Calu3 (cell line): ENCODE measurements at regions not wholly inside any gene's neighbourhood (a gene's known extent, or its start where the extent isn't known, plus 50 kb on each side); places are given as distances from the start of the nearest gene placed in this dataset.

Experiments
- BruUV-seq: library from RNA; stranded (reverse); fragments of 400-500 nt; replicated peaks from 2 replicates; lab custom pipeline; 2021; lab: Mats Ljungman, UMichigan
- CTCF ChIA-PET: fragments of 300-600 bp; sonication (Branson Sonifier 250); formaldehyde crosslinking; loops from one replicate; lab custom pipeline; 2022; ENCODE audit warnings: antibody characterized with exemption; lab: Charles Lee
- DNase-seq: peaks from one replicate; pipeline ENCODE4 v3.0.0; 2022
- H3K27ac Mint-ChIP-seq: one replicate; pipeline ENCODE4 v1.8.0; 2022; ENCODE audit warnings: mixed read lengths; ENCODE audit not compliant: unreplicated experiment
- H3K27me3 Mint-ChIP-seq: one replicate; pipeline ENCODE4 v1.8.0; 2022; ENCODE audit warnings: mixed read lengths; ENCODE audit not compliant: unreplicated experiment
- H3K36me3 Mint-ChIP-seq: one replicate; pipeline ENCODE4 v1.8.0; 2022; ENCODE audit warnings: mild to moderate bottlenecking, moderate library complexity, mixed read lengths; ENCODE audit not compliant: insufficient read depth, unreplicated experiment
- H3K4me1 Mint-ChIP-seq: one replicate; pipeline ENCODE4 v1.8.0; 2022; ENCODE audit warnings: mild to moderate bottlenecking, low read depth, mixed read lengths; ENCODE audit not compliant: unreplicated experiment
- H3K4me3 Mint-ChIP-seq: one replicate; pipeline ENCODE4 v1.8.0; 2022; ENCODE audit warnings: mild to moderate bottlenecking, low read depth, moderate library complexity, mixed read lengths; ENCODE audit not compliant: unreplicated experiment
- H3K9me3 Mint-ChIP-seq: one replicate; pipeline ENCODE4 v1.8.0; 2022; ENCODE audit warnings: low read depth, mixed read lengths; ENCODE audit not compliant: unreplicated experiment
- CTCF ChIP-seq: fragments of 200-600 bp; IDR thresholded peaks from one replicate; pipeline ENCODE4 v1.8.0; 2022; ENCODE audit warnings: antibody characterized with exemption; ENCODE audit not compliant: unreplicated experiment
- intact Hi-C: fragments of 100-400 bp; cut with micrococcal nuclease; formaldehyde crosslinking; loops from one replicate; pipeline ENCODE4 v1.10.0; 2022; ENCODE audit not compliant: unreplicated experiment

DNA sequence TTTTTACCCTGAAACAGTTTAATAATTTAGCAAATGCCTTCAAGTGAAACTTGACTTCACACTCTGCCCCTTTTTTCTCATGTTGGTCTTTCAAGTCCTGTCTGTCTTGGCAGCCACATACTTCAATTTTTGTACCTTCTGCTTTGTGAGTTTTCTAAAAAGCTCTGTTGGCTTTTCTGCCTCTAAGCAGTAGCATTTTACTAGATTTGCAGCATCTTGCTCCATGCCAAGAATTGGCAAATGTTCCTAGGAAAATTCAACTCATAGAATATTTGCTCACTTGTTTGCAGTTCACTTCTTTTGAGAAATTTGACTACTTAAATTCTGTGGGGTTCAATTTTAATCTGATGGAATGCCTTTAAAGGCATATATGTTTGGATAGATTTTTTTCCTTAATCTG, 59.2 kb downstream of the FAM47A start:
- H3K4me3 Mint-ChIP-seq = no peak overlapping the region
- BruUV-seq = no TSS peak
- no peaks in the 10 kb centered on the region for H3K36me3 Mint-ChIP-seq

DNA sequence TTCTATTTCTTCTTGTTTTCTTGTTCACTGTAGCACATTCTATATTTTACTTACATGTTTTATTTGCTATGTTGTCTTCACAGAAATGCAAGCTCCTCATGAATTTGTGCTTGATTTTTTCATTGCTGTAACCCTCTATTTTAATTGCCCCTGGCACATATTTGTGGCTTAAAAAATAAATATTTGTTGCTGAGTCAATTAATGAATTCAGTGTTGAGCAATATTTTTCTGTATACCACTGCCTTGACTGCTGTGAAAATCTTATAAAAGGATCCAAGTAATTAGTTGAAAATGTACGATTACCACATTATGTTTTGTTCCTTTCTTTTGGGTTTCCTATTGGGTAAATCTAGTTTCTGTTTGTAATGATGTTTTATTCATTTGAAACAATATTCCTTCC, 68.5 kb downstream of the FAM47A start:
- no peak for DNase-seq
- TF ChIP-seq CTCF = no peak
- CTCF ChIA-PET = no interaction called here
- Mint-ChIP-seq H3K4me1 (no peaks in the 10 kb centered on the region), H3K9me3 (peaks cover 12% of the 10 kb centered on the region), H3K27me3 (no peaks in the 10 kb centered on the region), H3K36me3 (no peaks in the 10 kb centered on the region), H3K4me3 (no peak overlapping the region), H3K27ac (no peak overlapping the region)
- intact Hi-C loops = loop anchor here (10.0 kb wide), 1 partner anchor 59 kb away; no protein-coding TSS in a partner anchor
- BruUV-seq = no TSS peak

More for the DNA sequence above, 59.2 kb downstream of the FAM47A start:
- TF ChIP-seq CTCF = no peak
- no peak overlapping the region for H3K27ac Mint-ChIP-seq
- CTCF ChIA-PET = no interaction called here
- H3K9me3 Mint-ChIP-seq = peaks cover 2% of the 10 kb centered on the region
- intact Hi-C loops = no loop called here
- no peak for DNase-seq
- peaks cover 11% of the 10 kb centered on the region for H3K4me1 Mint-ChIP-seq
- no peaks in the 10 kb centered on the region for H3K27me3 Mint-ChIP-seq

GRCh38 chrX:34058005-34058404, 74.1 kb downstream of the FAM47A start:
- intact Hi-C loops = no loop called here
- no peaks in the 10 kb centered on the region for H3K27me3 Mint-ChIP-seq
- BruUV-seq = no TSS peak
- no peak overlapping the region for H3K4me3 Mint-ChIP-seq
- DNase-seq = no peak
- no peak overlapping the region for H3K27ac Mint-ChIP-seq
- no peaks in the 10 kb centered on the region for H3K36me3 Mint-ChIP-seq
- CTCF ChIA-PET = no interaction called here
- H3K9me3 Mint-ChIP-seq = peaks cover 5% of the 10 kb centered on the region
- TF ChIP-seq CTCF = no peak
- no peaks in the 10 kb centered on the region for H3K4me1 Mint-ChIP-seq

DNA sequence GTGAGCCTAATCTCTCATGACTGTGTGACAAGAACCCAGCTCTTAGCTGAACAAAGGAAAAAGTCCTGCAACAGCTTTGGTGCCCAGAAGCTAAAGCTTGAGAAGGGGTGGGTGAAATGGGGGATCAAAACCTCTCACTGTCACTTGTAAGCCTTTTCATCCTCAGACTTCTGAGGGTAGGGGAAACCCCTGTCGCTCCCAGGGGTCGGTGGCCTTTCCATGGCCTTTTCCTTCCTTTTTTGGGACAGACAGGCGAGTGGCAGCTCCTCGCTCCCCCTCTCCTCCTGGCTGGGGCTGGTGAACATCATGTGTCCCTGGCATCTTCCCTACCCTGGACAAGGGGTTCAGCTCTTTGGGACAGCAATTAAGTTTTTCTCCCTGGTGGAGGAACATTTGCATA, 78.2 kb downstream of the FAM47A start:
- Mint-ChIP-seq H3K9me3 (peaks cover 2% of the 10 kb centered on the region), H3K4me3 (no peak overlapping the region), H3K27me3 (no peaks in the 10 kb centered on the region), H3K36me3 (no peaks in the 10 kb centered on the region), H3K27ac (no peak overlapping the region), H3K4me1 (no peaks in the 10 kb centered on the region)
- CTCF ChIA-PET = no interaction called here
- BruUV-seq = no TSS peak
- no peak for DNase-seq
- intact Hi-C loops = no loop called here
- no peak for TF ChIP-seq CTCF
